ENCODE measurements at regions not wholly inside any gene's neighbourhood (a gene's known extent, or its start where the extent isn't known, plus 50 kb on each side); places are given as distances from the start of the nearest gene placed in this dataset.

DNA sequence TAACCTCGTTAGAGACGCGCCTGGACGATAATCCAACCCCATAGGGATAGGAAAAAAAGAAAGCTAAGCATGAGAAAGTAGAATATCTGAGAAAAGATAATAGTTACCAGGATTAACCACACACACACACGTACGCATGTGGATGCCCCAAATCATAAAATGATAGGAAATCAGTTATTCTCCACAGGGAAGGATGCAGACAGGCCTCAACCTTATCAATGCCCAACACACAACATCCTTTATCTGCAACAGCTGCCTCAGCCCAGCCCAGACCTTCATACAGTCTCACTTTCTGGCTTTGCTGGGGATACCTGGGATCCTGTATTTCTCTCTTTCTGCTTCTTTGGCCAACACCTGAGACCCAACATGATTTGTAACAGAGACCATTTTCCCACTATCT lies 123.0 kb downstream of the NOC3L start:
- H3K4me3 ChIP-seq, result no peak overlapping the region
- no peak for DNase-seq
- no peak for ATAC-seq
- intact Hi-C loops (cut with DNase I), result no loop called here
- H3K27me3 ChIP-seq, result no peaks in the 10 kb centered on the region
- TF ChIP-seq, protein P1, sequence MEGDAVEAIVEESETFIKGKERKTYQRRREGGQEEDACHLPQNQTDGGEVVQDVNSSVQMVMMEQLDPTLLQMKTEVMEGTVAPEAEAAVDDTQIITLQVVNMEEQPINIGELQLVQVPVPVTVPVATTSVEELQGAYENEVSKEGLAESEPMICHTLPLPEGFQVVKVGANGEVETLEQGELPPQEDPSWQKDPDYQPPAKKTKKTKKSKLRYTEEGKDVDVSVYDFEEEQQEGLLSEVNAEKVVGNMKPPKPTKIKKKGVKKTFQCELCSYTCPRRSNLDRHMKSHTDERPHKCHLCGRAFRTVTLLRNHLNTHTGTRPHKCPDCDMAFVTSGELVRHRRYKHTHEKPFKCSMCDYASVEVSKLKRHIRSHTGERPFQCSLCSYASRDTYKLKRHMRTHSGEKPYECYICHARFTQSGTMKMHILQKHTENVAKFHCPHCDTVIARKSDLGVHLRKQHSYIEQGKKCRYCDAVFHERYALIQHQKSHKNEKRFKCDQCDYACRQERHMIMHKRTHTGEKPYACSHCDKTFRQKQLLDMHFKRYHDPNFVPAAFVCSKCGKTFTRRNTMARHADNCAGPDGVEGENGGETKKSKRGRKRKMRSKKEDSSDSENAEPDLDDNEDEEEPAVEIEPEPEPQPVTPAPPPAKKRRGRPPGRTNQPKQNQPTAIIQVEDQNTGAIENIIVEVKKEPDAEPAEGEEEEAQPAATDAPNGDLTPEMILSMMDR (IDR thresholded peaks at IDR 0.05), result no peak
- TF ChIP-seq POLR2A (IDR thresholded peaks at IDR 0.05), result no peak
- H3K9me3 ChIP-seq, result no peaks in the 10 kb centered on the region
- WGBS, 4 donors, result 87 to 92% (median 90%) methylated on average over 6 of the region's 6 CpGs
- H3K27ac ChIP-seq, result no peak overlapping the region
- H3K36me3 ChIP-seq, result peaks cover 0 to 73% (median 0%) of the 10 kb centered on the region in 9 donors
- H3K4me1 ChIP-seq, result peaks cover 0 to 2% (median 0%) of the 10 kb centered on the region in 12 donors

DNA sequence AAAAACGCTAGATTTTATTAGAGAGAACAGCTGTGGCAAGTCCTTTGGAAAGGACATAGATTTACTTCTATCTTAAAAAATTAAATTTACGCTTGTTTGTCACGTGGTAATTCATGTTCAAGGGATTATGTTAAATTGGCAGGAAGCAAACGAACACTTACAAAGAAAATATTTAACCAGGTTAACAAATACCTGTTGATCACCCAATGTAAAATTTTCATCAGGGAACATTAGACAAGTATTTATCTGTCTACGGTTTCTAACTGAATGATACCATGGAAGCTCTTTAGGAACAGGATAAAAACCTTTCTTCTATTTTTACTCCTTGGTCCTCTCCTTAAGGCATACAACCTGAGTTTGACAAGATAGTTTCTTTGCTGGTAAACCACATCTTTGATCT lies 122.2 kb downstream of the NOC3L start:
- no peak for ATAC-seq
- no peaks in the 10 kb centered on the region for H3K4me1 ChIP-seq
- 82 to 86% (median 86%) methylated on average over 5 of the region's 5 CpGs for WGBS, 4 donors
- H3K36me3 ChIP-seq, result peaks cover 0 to 76% (median 0%) of the 10 kb centered on the region in 9 donors
- no peak overlapping the region for H3K27ac ChIP-seq
- no peak overlapping the region for H3K4me3 ChIP-seq
- no peak for TF ChIP-seq POLR2A (IDR thresholded peaks at IDR 0.05)
- TF ChIP-seq, protein P1 (IDR thresholded peaks at IDR 0.05), result no peak
- intact Hi-C loops (cut with DNase I), result no loop called here
- H3K27me3 ChIP-seq, result no peaks in the 10 kb centered on the region
- DNase-seq, result no peak
- H3K9me3 ChIP-seq, result no peaks in the 10 kb centered on the region

DNA sequence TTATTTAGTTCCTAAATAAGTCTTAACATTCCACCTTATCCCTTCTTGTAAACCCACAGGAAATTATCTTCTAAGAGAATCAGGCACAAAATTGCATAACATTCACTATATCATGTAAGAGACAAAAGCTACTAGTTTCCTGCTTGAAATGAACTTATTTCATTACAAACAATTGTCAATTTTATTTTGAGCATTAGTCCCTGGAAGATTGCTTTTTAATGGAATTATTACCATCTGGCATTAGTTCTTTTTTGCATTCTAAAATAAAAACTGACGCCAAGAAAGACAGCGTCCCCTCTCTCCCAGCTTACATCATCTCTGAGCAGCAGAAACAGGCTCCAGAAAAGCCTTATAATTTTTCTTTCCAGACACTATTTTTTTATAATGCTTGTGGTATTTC lies 121.8 kb downstream of the NOC3L start:
- TF ChIP-seq POLR2A (IDR thresholded peaks at IDR 0.05), result no peak
- TF ChIP-seq, protein P1 (IDR thresholded peaks at IDR 0.05), result no peak
- 51 to 70% (median 58%) methylated on average over 2 of the region's 2 CpGs for WGBS, 4 donors
- no peak for DNase-seq
- peaks cover 0 to 76% (median 4%) of the 10 kb centered on the region in 9 donors for H3K36me3 ChIP-seq
- no peak overlapping the region for H3K4me3 ChIP-seq
- no peaks in the 10 kb centered on the region for H3K27me3 ChIP-seq
- no peaks in the 10 kb centered on the region for H3K4me1 ChIP-seq
- H3K9me3 ChIP-seq, result no peaks in the 10 kb centered on the region
- ATAC-seq, result no peak
- intact Hi-C loops (cut with DNase I), result no loop called here
- no peak overlapping the region for H3K27ac ChIP-seq

DNA sequence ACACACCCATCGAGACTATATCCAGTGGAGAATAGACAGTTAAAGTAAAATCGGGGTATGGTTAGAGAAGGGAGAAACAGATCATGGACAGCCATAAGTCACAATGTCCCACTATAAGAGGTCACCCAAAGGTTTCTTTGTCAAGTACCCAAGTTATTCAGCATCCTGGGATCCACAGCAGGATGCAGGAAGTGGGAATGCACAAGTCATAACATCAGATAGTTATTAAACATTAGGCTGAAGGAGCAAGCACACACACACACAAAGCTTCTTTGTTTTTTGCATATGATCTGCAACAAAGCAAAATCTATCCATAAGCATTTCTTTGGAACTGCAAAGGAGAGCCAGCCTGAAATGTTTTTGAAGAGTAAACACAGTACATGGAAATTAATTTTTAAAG lies 111.6 kb downstream of the NOC3L start:
- ATAC-seq, result no peak
- Histone ChIP-seq H3K27ac (no peak overlapping the region), H3K27me3 (no peaks in the 10 kb centered on the region), H3K4me1 (peaks cover 0 to 17% (median 6%) of the 10 kb centered on the region in 12 donors), H3K4me3 (no peak overlapping the region), H3K36me3 (peaks cover 0 to 75% (median 10%) of the 10 kb centered on the region in 9 donors), H3K9me3 (no peaks in the 10 kb centered on the region)
- DNase-seq, result no peak
- intact Hi-C loops (cut with DNase I), result no loop called here
- no peak for TF ChIP-seq POLR2A (IDR thresholded peaks at IDR 0.05)
- TF ChIP-seq, protein P1 (IDR thresholded peaks at IDR 0.05), result no peak
- 79 to 95% (median 94%) methylated on average over 2 of the region's 2 CpGs for WGBS, 4 donors

All from heart left ventricle (tissue), 16 donors.